ENCODE measurements at regions not wholly inside any gene's neighbourhood (a gene's known extent, or its start where the extent isn't known, plus 50 kb on each side); places are given as distances from the start of the nearest gene placed in this dataset.
A peak's percentile ranks its signal among the peaks of the same experiment; 100 is the strongest.

GRCh38 chr6:6998194-6998569, 109.6 kb upstream of the RREB1 start (continued):
- TF ChIP-seq HMGN3 (IDR thresholded peaks at IDR 0.05; ENCODE audit: borderline replicate concordance, extremely low read depth, insufficient read length, low read depth, low read length) (no peak), KDM2B (CRISPR knock-in tag; IDR thresholded peaks at IDR 0.05) (no peak), IRF9 (tag; IDR thresholded peaks at IDR 0.05) (peak; percentile 81), NR4A1 (CRISPR knock-in tag; IDR thresholded peaks at IDR 0.05) (no peak), NR4A1 (tag; IDR thresholded peaks at IDR 0.05) (no peak), SIX5 (IDR thresholded peaks at IDR 0.05; ENCODE audit: borderline replicate concordance in 1 of 2, insufficient read depth in 1 of 2, low read depth in 1 of 2, low read length in 2 of 2) (no peak), DDX20 (tag; IDR thresholded peaks at IDR 0.05; ENCODE audit: low read depth) (no peak), ZNF764 (CRISPR knock-in tag; IDR thresholded peaks at IDR 0.05; ENCODE audit: low read depth) (no peak), PHB2 (IDR thresholded peaks at IDR 0.05; ENCODE audit: low read depth) (no peak), FOSL1 (tag; conservative IDR thresholded peaks at IDR 0.05) (no peak), ATF3 (IDR thresholded peaks at IDR 0.05) (peak; percentile 96), ATF3 (CRISPR knock-in tag; conservative IDR thresholded peaks at IDR 0.05) (no peak; the same call in 1 of the 2 replicates), JUNB (CRISPR knock-in tag; conservative IDR thresholded peaks at IDR 0.05) (no peak), PRDM10 (IDR thresholded peaks at IDR 0.05; ENCODE audit: partially characterized antibody) (no peak), PHB (CRISPR knock-in tag; IDR thresholded peaks at IDR 0.05) (no peak), ZBTB12 (CRISPR knock-in tag; IDR thresholded peaks at IDR 0.05) (no peak), ZNF655 (CRISPR knock-in tag; IDR thresholded peaks at IDR 0.05) (no peak), ZNF76 (CRISPR knock-in tag; IDR thresholded peaks at IDR 0.05; ENCODE audit: borderline replicate concordance) (no peak), LCOR (CRISPR knock-in tag; IDR thresholded peaks at IDR 0.05) (no peak), JUN (IDR thresholded peaks at IDR 0.05; ENCODE audit: borderline replicate concordance, low read depth, low read length) (peak; percentile 60; the same call in 1 of the 2 replicates), JUN (CRISPR knock-in tag; IDR thresholded peaks at IDR 0.05; ENCODE audit: borderline replicate concordance) (no peak), POLR3A (IDR thresholded peaks at IDR 0.05; ENCODE audit: borderline replicate concordance, extremely low read depth, insufficient read depth, insufficient read length) (no peak)

Measured in K562 (cell line).